Activated CD8-positive, alpha-beta T cell treated with anti-CD3 and anti-CD28 coated beads for 36 hours (primary cell): ENCODE measurements at regions not wholly inside any gene's neighbourhood (a gene's known extent, or its start where the extent isn't known, plus 50 kb on each side); places are given as distances from the start of the nearest gene placed in this dataset.

Experiments used
- ATAC-seq: fragments of 200-7000 bp; cut with Tn5 transposase; one replicate; pipeline ENCODE4 v1.10.0; 2021; ENCODE audit warnings: mild to moderate bottlenecking, moderate library complexity
- CTCF ChIA-PET: fragments of 350-600 bp; sonication (Branson Sonifier 250); formaldehyde crosslinking; loops from one replicate; lab custom pipeline; 2021; ENCODE audit warnings: antibody characterized with exemption; lab: Charles Lee
- POLR2A ChIA-PET: fragments of 350-600 bp; sonication (Branson Sonifier 250); formaldehyde crosslinking; loops from one replicate; lab custom pipeline; 2021; ENCODE audit warnings: antibody characterized with exemption; lab: Charles Lee
- DNase-seq: peaks from one replicate; pipeline ENCODE4 v3.0.0-alpha.2; 2020
- H3K27ac Mint-ChIP-seq: one replicate; pipeline ENCODE4 v1.8.0; 2021; ENCODE audit warnings: mild to moderate bottlenecking, mixed read lengths
- H3K27me3 Mint-ChIP-seq: one replicate; pipeline ENCODE4 v1.8.0; 2021; ENCODE audit warnings: mixed read lengths
- H3K36me3 Mint-ChIP-seq: one replicate; pipeline ENCODE4 v1.8.0; 2021; ENCODE audit warnings: low read depth, mixed read lengths
- H3K4me1 Mint-ChIP-seq: one replicate; pipeline ENCODE4 v1.8.0; 2021; ENCODE audit warnings: low read depth, mixed read lengths
- H3K4me3 Mint-ChIP-seq: one replicate; pipeline ENCODE4 v1.8.0; 2021; ENCODE audit warnings: mild to moderate bottlenecking, moderate library complexity, mixed read lengths
- H3K9me3 Mint-ChIP-seq: one replicate; pipeline ENCODE4 v1.8.0; 2021; ENCODE audit warnings: mixed read lengths
- intact Hi-C: fragments of 100-400 bp; cut with micrococcal nuclease; formaldehyde crosslinking; loops from one replicate; pipeline ENCODE4 v1.10.0; 2022
- TF ChIP-seq, protein P1 (sequence below): fragments of 200-600 bp; IDR thresholded peaks from one replicate; pipeline ENCODE4 v1.8.0; 2022; ENCODE audit warnings: antibody characterized with exemption, mild to moderate bottlenecking

DNA sequence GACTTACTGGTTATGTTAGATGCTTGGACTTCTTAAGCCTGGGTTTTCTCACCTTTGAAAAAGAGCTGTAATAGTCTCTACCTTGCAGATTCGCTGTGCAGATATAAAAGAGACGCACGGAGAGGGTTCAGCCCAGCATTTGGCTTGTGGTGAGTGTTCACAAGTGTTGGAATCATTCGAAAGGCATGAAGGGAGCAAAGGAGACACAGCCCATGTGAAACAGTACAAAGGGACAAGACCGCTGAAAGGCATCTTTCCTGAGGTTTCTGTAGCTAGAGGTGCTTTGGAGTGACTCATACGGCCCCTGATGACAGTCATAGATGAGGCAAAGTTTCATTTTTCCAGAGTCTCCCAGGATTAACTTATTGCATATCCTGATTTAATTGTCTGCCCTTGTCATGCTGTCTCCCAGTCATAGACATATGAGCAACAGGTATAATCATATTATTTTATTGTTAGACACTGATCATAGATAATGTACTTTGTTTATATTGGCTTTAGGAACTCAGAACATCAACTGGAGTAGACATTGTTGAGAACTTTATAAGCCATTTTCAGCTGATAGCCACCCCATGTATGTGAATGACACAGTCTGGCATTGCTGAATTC is 171.1 kb downstream of the ADRA2A start:
- CTCF ChIA-PET = no interaction called here
- DNase-seq = no peak
- Mint-ChIP-seq H3K27me3 (peaks cover 12% of the 10 kb centered on the region), H3K27ac (no peak overlapping the region), H3K36me3 (no peaks in the 10 kb centered on the region), H3K4me3 (no peak overlapping the region), H3K4me1 (no peaks in the 10 kb centered on the region), H3K9me3 (no peaks in the 10 kb centered on the region)
- POLR2A ChIA-PET = no interaction called here
- TF ChIP-seq, protein P1, sequence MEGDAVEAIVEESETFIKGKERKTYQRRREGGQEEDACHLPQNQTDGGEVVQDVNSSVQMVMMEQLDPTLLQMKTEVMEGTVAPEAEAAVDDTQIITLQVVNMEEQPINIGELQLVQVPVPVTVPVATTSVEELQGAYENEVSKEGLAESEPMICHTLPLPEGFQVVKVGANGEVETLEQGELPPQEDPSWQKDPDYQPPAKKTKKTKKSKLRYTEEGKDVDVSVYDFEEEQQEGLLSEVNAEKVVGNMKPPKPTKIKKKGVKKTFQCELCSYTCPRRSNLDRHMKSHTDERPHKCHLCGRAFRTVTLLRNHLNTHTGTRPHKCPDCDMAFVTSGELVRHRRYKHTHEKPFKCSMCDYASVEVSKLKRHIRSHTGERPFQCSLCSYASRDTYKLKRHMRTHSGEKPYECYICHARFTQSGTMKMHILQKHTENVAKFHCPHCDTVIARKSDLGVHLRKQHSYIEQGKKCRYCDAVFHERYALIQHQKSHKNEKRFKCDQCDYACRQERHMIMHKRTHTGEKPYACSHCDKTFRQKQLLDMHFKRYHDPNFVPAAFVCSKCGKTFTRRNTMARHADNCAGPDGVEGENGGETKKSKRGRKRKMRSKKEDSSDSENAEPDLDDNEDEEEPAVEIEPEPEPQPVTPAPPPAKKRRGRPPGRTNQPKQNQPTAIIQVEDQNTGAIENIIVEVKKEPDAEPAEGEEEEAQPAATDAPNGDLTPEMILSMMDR = no peak
- no peak for ATAC-seq
- intact Hi-C loops = no loop called here

DNA sequence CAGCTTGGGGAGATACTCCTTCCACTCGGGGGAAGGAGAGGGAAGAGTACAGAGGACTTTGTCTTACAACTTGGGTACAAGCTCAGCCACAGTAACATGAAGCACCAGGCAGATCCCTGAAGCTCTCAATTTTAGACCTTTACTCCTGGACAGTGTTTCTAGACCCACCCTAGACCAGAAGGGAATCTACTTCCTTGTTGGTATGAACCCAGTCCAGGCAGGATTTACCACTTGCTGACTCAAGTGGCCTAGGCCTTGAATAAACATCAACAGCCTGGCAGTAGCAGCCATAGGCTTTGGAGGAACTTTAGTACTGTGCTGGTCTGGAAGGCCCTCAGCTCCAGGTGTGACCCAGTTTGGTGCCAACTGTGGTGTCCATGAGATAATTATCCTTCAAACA is 173.1 kb downstream of the ADRA2A start:
- no peak overlapping the region for H3K4me3 Mint-ChIP-seq
- TF ChIP-seq, protein P1 = no peak
- no peak overlapping the region for H3K27ac Mint-ChIP-seq
- ChIA-PET CTCF (no interaction called here), POLR2A (interaction anchor here (0.7 kb wide), 1 partner anchor 95 kb away, joined by 3 read pairs; no protein-coding TSS in a partner anchor)
- intact Hi-C loops = no loop called here
- DNase-seq (no peak), ATAC-seq (no peak)
- H3K27me3 Mint-ChIP-seq = peaks cover 11% of the 10 kb centered on the region
- no peaks in the 10 kb centered on the region for H3K4me1 Mint-ChIP-seq
- H3K9me3 Mint-ChIP-seq = no peaks in the 10 kb centered on the region
- H3K36me3 Mint-ChIP-seq = no peaks in the 10 kb centered on the region

DNA sequence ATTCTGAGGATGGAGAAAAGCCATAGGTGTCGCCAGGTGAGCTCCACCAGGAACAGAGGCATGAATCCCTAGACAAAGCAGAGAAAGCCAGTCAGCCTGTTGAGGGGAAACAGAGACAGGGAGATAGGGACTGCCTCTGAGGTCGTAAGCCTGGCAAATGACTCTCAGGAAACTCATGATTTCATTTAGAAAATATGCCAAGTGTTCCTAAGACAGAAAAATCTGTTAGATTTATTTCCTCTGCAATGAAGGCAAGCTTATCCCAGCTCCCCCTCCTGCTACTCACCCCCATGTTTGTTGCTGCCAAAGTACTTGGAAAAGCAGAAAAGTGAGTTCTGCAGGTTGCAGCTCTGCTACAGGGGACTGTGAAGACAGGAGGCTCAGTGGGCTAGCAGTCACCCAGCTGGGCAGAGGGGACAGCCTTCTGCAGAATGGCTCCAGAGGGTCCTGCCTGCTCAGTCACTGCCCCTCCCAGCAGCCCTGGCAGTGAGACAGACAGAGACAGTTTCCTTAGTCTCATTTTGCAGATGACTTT is 184.3 kb downstream of the ADRA2A start:
- H3K9me3 Mint-ChIP-seq = no peaks in the 10 kb centered on the region
- no peak overlapping the region for H3K27ac Mint-ChIP-seq
- intact Hi-C loops = no loop called here
- CTCF ChIA-PET = no interaction called here
- no peak overlapping the region for H3K4me3 Mint-ChIP-seq
- H3K4me1 Mint-ChIP-seq = no peaks in the 10 kb centered on the region
- ATAC-seq = no peak
- POLR2A ChIA-PET = no interaction called here
- no peak for DNase-seq
- peaks cover 20% of the 10 kb centered on the region for H3K27me3 Mint-ChIP-seq
- H3K36me3 Mint-ChIP-seq = no peaks in the 10 kb centered on the region
- TF ChIP-seq, protein P1 = no peak

DNA sequence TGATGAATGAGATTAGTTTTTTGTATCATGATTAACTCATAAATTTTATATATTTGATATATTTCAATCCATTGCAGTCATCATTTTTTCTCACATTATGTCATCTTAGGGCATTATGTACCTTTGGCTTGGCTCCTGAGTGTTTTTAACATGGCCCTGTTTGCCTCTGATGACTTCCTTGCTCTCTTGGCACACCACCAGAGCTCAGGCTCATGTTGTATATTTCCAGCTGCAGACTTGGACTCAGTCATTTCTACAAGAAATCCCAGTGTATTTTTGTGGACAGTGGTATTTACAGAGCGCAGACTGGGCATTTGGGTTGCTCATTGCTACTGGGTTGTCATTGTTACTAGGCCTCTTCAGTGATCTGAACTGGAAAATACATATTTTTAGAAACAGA is 188.5 kb downstream of the ADRA2A start:
- ATAC-seq = no peak
- Mint-ChIP-seq H3K27me3 (peaks cover 25% of the 10 kb centered on the region), H3K4me3 (no peak overlapping the region), H3K9me3 (no peaks in the 10 kb centered on the region), H3K27ac (no peak overlapping the region), H3K36me3 (no peaks in the 10 kb centered on the region), H3K4me1 (no peaks in the 10 kb centered on the region)
- ChIA-PET POLR2A (no interaction called here), CTCF (no interaction called here)
- no peak for DNase-seq
- TF ChIP-seq, protein P1 = no peak
- intact Hi-C loops = no loop called here

DNA sequence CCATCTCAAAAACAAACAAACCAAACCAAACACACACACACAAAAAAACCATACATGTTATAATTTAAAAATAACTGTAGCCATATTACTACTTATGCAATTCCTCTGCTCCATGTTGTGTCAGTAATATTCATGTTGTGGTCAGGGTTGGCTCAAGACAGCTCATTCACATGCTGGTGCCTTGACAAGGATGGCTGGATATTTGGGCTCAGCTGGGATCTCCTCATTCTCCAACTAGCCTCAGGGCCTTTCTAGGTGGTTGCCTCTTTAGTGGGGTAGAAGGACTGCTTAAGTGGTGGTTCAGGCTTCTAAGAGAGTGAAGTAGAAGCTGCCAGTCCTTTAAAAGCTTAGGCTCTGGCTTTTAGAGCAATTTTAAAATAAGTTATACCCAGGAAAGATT is 189.3 kb downstream of the ADRA2A start:
- Mint-ChIP-seq H3K27me3 (peaks cover 28% of the 10 kb centered on the region), H3K4me1 (no peaks in the 10 kb centered on the region), H3K4me3 (no peak overlapping the region), H3K36me3 (no peaks in the 10 kb centered on the region), H3K27ac (no peak overlapping the region), H3K9me3 (no peaks in the 10 kb centered on the region)
- intact Hi-C loops = no loop called here
- ChIA-PET CTCF (interaction anchor here (1.9 kb wide), 1 partner anchor 190 kb away, joined by 6 read pairs; the partner anchor contains the start of gene ADRA2A), POLR2A (no interaction called here)
- no peak for ATAC-seq
- TF ChIP-seq, protein P1 = no peak
- DNase-seq = no peak
